Common myeloid progenitor, CD34-positive (primary cell): ENCODE measurements at regions not wholly inside any gene's neighbourhood (a gene's known extent, or its start where the extent isn't known, plus 50 kb on each side); places are given as distances from the start of the nearest gene placed in this dataset.

Experiments used
- CTCF ChIA-PET: fragments of 350-600 bp; sonication (Branson Sonifier 250); formaldehyde crosslinking; loops from one replicate; lab custom pipeline; 2021; ENCODE audit warnings: antibody characterized with exemption; lab: Charles Lee
- POLR2A ChIA-PET: fragments of 350-600 bp; sonication (Branson Sonifier 250); formaldehyde crosslinking; loops from one replicate; lab custom pipeline; 2021; ENCODE audit warnings: antibody characterized with exemption; lab: Charles Lee
- DNase-seq, 3 donors: peaks; one replicate each; pipeline versions ENCODE4 v3.0.0 to v3.0.0-alpha.2; 2013
- H3K27ac ChIP-seq, 2 experiments: 1 replicate in 1 of 2; 2 replicates in 1 of 2; pipeline ENCODE4 v1.7.0; 2013; ENCODE audit warnings: inconsistent platforms in 2 of 2, low read length in 2 of 2, mild to moderate bottlenecking in 2 of 2, low read depth in 1 of 2, moderate library complexity in 1 of 2; ENCODE audit not compliant: severe bottlenecking in 2 of 2, insufficient read depth in 1 of 2, poor library complexity in 1 of 2
- H3K27me3 ChIP-seq, 5 experiments: replicated peaks in 2 of 5; 1 replicate in 3 of 5; 2 replicates in 2 of 5; pipeline versions ENCODE4 v1.6.1 to v1.7.0; 2013; ENCODE audit warnings: low read length in 4 of 5, mild to moderate bottlenecking in 2 of 5, moderate library complexity in 2 of 5, inconsistent platforms in 1 of 5; ENCODE audit not compliant: insufficient read depth in 5 of 5, control insufficient read depth in 4 of 5
- H3K36me3 ChIP-seq, 4 experiments: 1 replicate in 2 of 4; 2 replicates in 2 of 4; pipeline versions ENCODE4 v1.6.1 to v1.7.0; 2013; ENCODE audit warnings: low read length in 3 of 4, control low read depth in 1 of 4, mild to moderate bottlenecking in 1 of 4; ENCODE audit not compliant: control insufficient read depth in 4 of 4, insufficient read depth in 4 of 4
- H3K4me1 ChIP-seq, 4 experiments: 1 replicate in 3 of 4; 2 replicates in 1 of 4; pipeline versions ENCODE4 v1.6.1 to v1.7.1; 2013; ENCODE audit warnings: low read length in 3 of 4, mild to moderate bottlenecking in 3 of 4, control low read depth in 1 of 4, inconsistent platforms in 1 of 4, moderate library complexity in 1 of 4; ENCODE audit not compliant: control insufficient read depth in 4 of 4, insufficient read depth in 4 of 4; ENCODE audit errors: control extremely low read depth in 1 of 4
- H3K4me3 ChIP-seq, 7 experiments: 1 replicate in 4 of 7; 2 replicates in 3 of 7; pipeline versions ENCODE4 v1.5.1 to v1.7.0; 2013; ENCODE audit warnings: mild to moderate bottlenecking in 7 of 7, low read length in 6 of 7, moderate library complexity in 6 of 7, inconsistent platforms in 2 of 7, low read depth in 2 of 7, control low read depth in 1 of 7; ENCODE audit not compliant: insufficient read depth in 4 of 7, control insufficient read depth in 1 of 7; ENCODE audit errors: extremely low read depth in 1 of 7
- H3K9me3 ChIP-seq, 5 experiments: 1 replicate in 4 of 5; 2 replicates in 1 of 5; pipeline versions ENCODE4 v1.6.1 to v1.7.1; 2013; ENCODE audit warnings: low read length in 4 of 5, mild to moderate bottlenecking in 2 of 5, inconsistent platforms in 1 of 5, low read depth in 1 of 5, moderate library complexity in 1 of 5; ENCODE audit not compliant: control insufficient read depth in 4 of 5, insufficient read depth in 2 of 5; ENCODE audit errors: control extremely low read depth in 1 of 5
- WGBS: methylation state at CpG from one replicate; pipeline ENCODE4 v1.1.5; 2013; ENCODE audit not compliant: insufficient coverage; 5-methylcytosine and 5-hydroxymethylcytosine counted together

GRCh38 chr22:47376322-47376700 is 613.9 kb downstream of the TBC1D22A start:
- Histone ChIP-seq H3K36me3 (no peaks in the 10 kb centered on the region), H3K27me3 (peaks cover 0 to 7% (median 0%) of the 10 kb centered on the region in 5 experiments), H3K4me3 (no peak overlapping the region), H3K4me1 (no peaks in the 10 kb centered on the region), H3K27ac (no peak overlapping the region), H3K9me3 (no peaks in the 10 kb centered on the region)
- WGBS: 97% methylated on average over 6 of the region's 7 CpGs
- DNase-seq: no peak
- ChIA-PET POLR2A (no interaction called here), CTCF (no interaction called here)

DNA sequence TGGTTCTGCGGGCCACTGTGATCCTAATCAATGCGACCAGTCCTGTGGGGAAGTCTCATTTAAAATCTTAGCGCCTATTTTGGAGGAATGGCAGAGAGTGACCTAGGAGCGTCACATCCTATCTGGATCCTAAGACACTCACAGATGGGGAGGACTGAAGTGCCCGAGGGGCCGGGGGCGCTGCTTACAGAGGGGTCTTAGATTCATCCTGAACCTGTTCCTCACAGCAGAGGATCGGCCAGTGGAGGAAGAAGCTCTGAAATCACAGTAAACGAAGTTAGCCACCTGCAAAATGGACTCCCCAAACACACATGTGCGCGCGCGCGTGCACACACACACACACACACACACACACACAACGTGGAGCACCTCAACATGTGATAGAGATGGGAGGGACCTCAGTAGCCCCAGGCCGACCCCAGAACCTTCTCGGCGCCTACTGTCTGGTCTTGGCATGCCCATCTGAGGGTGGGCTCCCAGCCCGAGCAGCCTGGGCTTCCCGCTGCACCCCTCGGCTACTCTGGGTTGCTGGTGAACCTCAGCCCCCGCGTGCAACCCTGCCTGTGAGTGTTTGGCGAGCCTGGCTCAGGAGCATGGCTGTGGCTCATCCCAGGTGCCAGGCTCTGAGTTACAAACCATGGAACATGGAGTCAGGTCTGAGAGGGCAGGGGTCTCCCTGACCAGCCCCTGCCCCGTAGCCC is 613.3 kb downstream of the TBC1D22A start:
- 88% methylated on average over 16 of the region's 25 CpGs for WGBS
- Histone ChIP-seq H3K27me3 (peaks cover 0 to 7% (median 0%) of the 10 kb centered on the region in 5 experiments), H3K36me3 (no peaks in the 10 kb centered on the region), H3K4me1 (no peaks in the 10 kb centered on the region), H3K27ac (no peak overlapping the region), H3K9me3 (no peaks in the 10 kb centered on the region), H3K4me3 (no peak overlapping the region)
- DNase-seq: no peak
- CTCF ChIA-PET: no interaction called here
- POLR2A ChIA-PET: no interaction called here

- Histone ChIP-seq H3K27me3 (peaks cover 0 to 7% (median 0%) of the 10 kb centered on the region in 5 experiments), H3K36me3 (no peaks in the 10 kb centered on the region), H3K4me3 (no peak overlapping the region), H3K4me1 (no peaks in the 10 kb centered on the region), H3K9me3 (no peaks in the 10 kb centered on the region), H3K27ac (no peak overlapping the region)
- ChIA-PET POLR2A (no interaction called here), CTCF (no interaction called here)
- no peak for DNase-seq
- WGBS: 85% methylated on average over 18 of the region's 18 CpGs
Observed at GRCh38 chr22:47374901-47375575, 612.6 kb downstream of the TBC1D22A start.

- H3K4me3 ChIP-seq: no peak overlapping the region
- no peaks in the 10 kb centered on the region for H3K9me3 ChIP-seq
- H3K36me3 ChIP-seq: no peaks in the 10 kb centered on the region
- H3K27me3 ChIP-seq: peaks cover 0 to 7% (median 0%) of the 10 kb centered on the region in 5 experiments
- no peak for DNase-seq
- H3K27ac ChIP-seq: no peak overlapping the region
- H3K4me1 ChIP-seq: no peaks in the 10 kb centered on the region
- 91% methylated on average over 12 of the region's 15 CpGs for WGBS
- CTCF ChIA-PET: no interaction called here
- POLR2A ChIA-PET: no interaction called here
Observed at GRCh38 chr22:47374273-47374771, 611.9 kb downstream of the TBC1D22A start.

DNA sequence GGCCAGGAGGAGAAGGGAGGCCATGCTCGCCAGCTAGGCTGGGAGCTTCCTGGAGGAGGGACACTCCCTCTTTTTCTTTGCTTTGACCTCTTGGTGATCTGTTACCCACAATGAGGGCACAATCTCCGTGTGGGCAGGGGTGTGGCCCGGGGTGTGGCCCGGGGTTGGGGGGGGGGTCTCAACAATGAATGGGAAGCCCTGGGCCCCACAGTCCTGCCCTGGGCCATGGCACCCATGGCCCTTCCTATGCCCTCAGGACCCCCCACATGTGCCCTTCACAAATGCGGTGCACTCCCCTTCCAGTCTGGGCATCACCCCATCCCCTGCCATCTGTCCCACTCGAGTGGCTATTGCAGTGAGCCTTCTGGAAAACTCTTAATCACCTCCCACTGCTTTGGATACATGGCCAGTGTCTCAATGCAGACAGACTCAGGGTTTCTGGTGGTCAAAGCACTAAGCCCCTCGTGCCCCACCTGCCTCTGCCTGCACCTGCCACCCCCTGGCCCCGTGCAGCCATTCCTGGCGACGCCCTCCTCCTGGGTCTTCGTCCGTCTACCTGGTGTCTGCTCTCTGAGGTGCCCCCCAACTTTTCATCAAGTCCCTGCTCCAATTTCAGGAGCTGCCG is 611.3 kb downstream of the TBC1D22A start:
- Histone ChIP-seq H3K9me3 (no peaks in the 10 kb centered on the region), H3K4me3 (no peak overlapping the region), H3K27me3 (peaks cover 0 to 7% (median 0%) of the 10 kb centered on the region in 5 experiments), H3K4me1 (no peaks in the 10 kb centered on the region), H3K27ac (no peak overlapping the region), H3K36me3 (no peaks in the 10 kb centered on the region)
- WGBS: 91% methylated on average over 9 of the region's 13 CpGs
- ChIA-PET CTCF (no interaction called here), POLR2A (no interaction called here)
- no peak for DNase-seq

GRCh38 chr22:47372596-47373385 is 610.3 kb downstream of the TBC1D22A start:
- Histone ChIP-seq H3K9me3 (no peaks in the 10 kb centered on the region), H3K4me3 (no peak overlapping the region), H3K27me3 (peaks cover 0 to 7% (median 0%) of the 10 kb centered on the region in 5 experiments), H3K4me1 (no peaks in the 10 kb centered on the region), H3K27ac (no peak overlapping the region), H3K36me3 (no peaks in the 10 kb centered on the region)
- POLR2A ChIA-PET: no interaction called here
- no peak for DNase-seq
- WGBS: 92% methylated on average over 27 of the region's 27 CpGs
- CTCF ChIA-PET: no interaction called here
